HCEC 1CT (cell line): ENCODE measurements at regions not wholly inside any gene's neighbourhood (a gene's known extent, or its start where the extent isn't known, plus 50 kb on each side); places are given as distances from the start of the nearest gene placed in this dataset.
A peak's percentile ranks its signal among the peaks of the same experiment; 100 is the strongest.
"Not testable (repeated sequence)": the region's sequence is repeated elsewhere in the genome, so short reads cannot be mapped to it uniquely, and the experiment has no call there.

Experiments used
- DNase-seq: peaks from one replicate; pipeline ENCODE4 v3.0.0-alpha.2; 2017

GRCh38 chr2:94737736-94738342, 133.4 kb upstream of the TEKT4 start:
- not testable (repeated sequence) for DNase-seq

DNA sequence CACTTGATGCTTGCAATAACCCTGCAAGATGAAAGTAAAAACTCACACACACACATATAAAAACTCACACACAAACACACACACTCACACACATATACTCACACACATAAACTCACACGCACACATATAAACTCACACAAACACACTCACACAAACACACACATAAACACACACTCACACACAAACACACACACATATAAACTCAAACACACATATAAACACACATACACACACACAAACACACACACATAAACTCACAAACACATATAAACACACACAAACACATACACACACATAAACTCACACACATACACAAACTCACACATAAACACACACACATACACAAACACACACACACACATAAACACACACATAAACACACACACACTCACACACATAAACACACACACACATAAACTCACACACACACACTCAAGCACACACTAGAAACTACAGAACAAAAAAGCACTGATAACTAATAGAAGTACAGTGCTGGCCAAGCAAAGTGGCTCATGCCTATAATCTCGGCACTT, 117.7 kb upstream of the TEKT4 start:
- DNase-seq: no peak

DNA sequence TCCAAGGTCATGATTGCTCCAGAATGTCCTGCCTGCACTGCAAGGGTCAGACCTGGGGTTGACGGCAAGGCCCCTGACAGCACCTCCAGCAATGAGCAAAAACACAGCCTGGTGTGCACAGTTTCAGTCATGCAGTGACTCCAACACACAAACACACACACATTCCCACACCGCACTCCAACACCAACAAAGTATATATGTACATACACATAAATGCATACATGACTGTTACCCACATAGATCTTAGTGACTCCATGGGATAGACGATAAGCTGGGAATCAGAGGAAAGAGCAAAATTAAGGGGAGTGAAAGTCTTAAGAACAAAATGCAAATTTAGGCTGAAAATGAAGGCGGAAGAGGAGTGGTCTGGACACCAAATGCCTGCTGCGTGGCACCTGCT, 112.7 kb upstream of the TEKT4 start:
- no peak for DNase-seq

- DNase-seq: no peak
Measured at GRCh38 chr2:94759211-94759610, 112.0 kb upstream of the TEKT4 start.

DNA sequence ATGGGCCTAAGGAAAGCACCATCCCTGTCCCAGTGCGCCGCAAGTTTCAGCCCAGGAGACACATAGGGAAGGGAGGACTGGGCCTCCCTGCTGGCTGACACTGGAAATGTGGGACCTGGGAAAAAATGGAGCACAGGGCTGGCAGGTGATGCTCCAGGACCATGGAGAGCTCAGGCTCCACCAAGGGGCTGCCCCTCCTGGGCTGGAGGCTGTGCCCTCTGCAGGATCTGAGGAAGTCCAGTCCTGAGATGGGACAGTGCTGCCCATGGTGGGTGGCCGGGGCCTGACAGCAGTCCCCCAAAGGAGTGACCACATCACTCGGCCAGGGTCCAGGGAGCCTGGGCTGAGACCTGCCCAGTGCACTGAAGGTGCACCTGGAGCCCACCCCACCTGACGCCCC, 108.6 kb upstream of the TEKT4 start:
- no peak for DNase-seq

GRCh38 chr2:94763318-94763717, 107.9 kb upstream of the TEKT4 start:
- no peak for DNase-seq

GRCh38 chr2:94764331-94764730, 106.9 kb upstream of the TEKT4 start:
- DNase-seq: not testable (repeated sequence)

- no peak for DNase-seq
Measured at GRCh38 chr2:94767336-94767735, 103.9 kb upstream of the TEKT4 start.

GRCh38 chr2:94769733-94770132, 101.5 kb upstream of the TEKT4 start:
- no peak for DNase-seq

- DNase-seq: no peak
Measured at GRCh38 chr2:94774851-94775250, 96.4 kb upstream of the TEKT4 start.

GRCh38 chr2:94776036-94776435, 95.2 kb upstream of the TEKT4 start:
- DNase-seq: no peak

GRCh38 chr2:94785105-94785504, 86.1 kb upstream of the TEKT4 start:
- not testable (repeated sequence) for DNase-seq

GRCh38 chr2:94786424-94786823, 84.8 kb upstream of the TEKT4 start:
- DNase-seq: not testable (repeated sequence)

GRCh38 chr2:94790169-94790568, 81.1 kb upstream of the TEKT4 start:
- DNase-seq: not testable (repeated sequence)

DNA sequence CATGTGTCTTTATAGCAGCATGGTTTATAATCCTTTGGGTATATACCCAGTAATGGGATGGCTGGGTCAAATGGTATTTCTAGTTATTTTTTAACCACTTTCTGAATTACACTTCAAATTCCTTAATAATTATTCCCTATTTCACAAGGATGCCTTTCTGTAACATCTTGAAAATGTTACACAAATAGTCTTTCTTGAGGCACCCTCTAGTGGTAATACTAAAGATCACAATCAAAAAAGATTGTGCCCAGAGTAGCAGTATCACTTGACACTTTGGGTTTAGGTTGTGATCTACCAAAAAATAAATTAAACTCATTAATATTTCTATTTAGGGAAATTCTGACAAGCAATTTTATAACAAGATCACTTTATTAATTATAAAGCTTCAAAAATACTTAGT, 74.0 kb upstream of the TEKT4 start:
- peak; percentile 9 for DNase-seq
